Activated CD8-positive, alpha-beta memory T cell treated with anti-CD3 and anti-CD28 coated beads, Interleukin-2, amount 10 ng/mL, durations not matched to agents 7 days and 5 days (primary cell): ENCODE measurements at regions not wholly inside any gene's neighbourhood (a gene's known extent, or its start where the extent isn't known, plus 50 kb on each side); places are given as distances from the start of the nearest gene placed in this dataset.

Experiments used
- ATAC-seq: fragments of 150-1000 bp; cut with Tn5 transposase; one replicate; pipeline ENCODE4 v1.10.0; 2021; ENCODE audit warnings: moderate library complexity
- CTCF ChIA-PET: fragments of 350-600 bp; sonication (Branson Sonifier 250); formaldehyde crosslinking; loops from one replicate; lab custom pipeline; 2021; ENCODE audit warnings: antibody characterized with exemption; lab: Charles Lee
- DNase-seq: peaks from one replicate; pipeline ENCODE4 v3.0.0-alpha.2; 2020
- H3K27ac Mint-ChIP-seq: one replicate; pipeline ENCODE4 v1.8.0; 2021; ENCODE audit warnings: mild to moderate bottlenecking, mixed read lengths
- H3K27me3 Mint-ChIP-seq: one replicate; pipeline ENCODE4 v1.8.0; 2021; ENCODE audit warnings: mixed read lengths
- H3K36me3 Mint-ChIP-seq: one replicate; pipeline ENCODE4 v1.8.0; 2021; ENCODE audit warnings: mild to moderate bottlenecking, mixed read lengths
- H3K4me1 Mint-ChIP-seq: one replicate; pipeline ENCODE4 v1.8.0; 2021; ENCODE audit warnings: mixed read lengths
- H3K4me3 Mint-ChIP-seq: one replicate; pipeline ENCODE4 v1.8.0; 2021; ENCODE audit warnings: mild to moderate bottlenecking, moderate library complexity, mixed read lengths
- H3K9me3 Mint-ChIP-seq: one replicate; pipeline ENCODE4 v1.8.0; 2022; ENCODE audit warnings: low read depth, mixed read lengths

DNA sequence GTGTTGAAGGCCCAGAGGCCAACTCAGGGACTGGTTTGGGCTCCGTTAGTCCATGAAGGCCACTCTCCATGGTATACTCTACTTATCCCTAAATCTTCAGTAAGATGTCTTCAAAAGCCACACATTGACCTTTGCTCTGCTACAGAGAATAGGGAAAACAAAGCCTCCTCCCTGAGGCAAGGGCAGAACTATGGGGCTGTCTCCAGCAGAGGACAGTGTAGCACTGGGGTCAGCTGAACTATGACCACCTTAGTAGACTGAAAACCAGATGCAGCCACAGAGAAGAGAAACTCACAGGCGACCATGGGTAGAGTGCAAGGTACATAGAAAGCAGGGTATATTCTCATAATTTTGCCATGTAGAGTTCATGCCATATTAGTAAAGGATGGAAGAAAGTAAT lies 587.4 kb downstream of the LMO7 start:
- no peak overlapping the region for H3K4me3 Mint-ChIP-seq
- H3K9me3 Mint-ChIP-seq: no peaks in the 10 kb centered on the region
- no peaks in the 10 kb centered on the region for H3K4me1 Mint-ChIP-seq
- no peaks in the 10 kb centered on the region for H3K36me3 Mint-ChIP-seq
- no peak overlapping the region for H3K27ac Mint-ChIP-seq
- no peaks in the 10 kb centered on the region for H3K27me3 Mint-ChIP-seq
- ATAC-seq (no peak), DNase-seq (no peak)
- CTCF ChIA-PET: no interaction called here

DNA sequence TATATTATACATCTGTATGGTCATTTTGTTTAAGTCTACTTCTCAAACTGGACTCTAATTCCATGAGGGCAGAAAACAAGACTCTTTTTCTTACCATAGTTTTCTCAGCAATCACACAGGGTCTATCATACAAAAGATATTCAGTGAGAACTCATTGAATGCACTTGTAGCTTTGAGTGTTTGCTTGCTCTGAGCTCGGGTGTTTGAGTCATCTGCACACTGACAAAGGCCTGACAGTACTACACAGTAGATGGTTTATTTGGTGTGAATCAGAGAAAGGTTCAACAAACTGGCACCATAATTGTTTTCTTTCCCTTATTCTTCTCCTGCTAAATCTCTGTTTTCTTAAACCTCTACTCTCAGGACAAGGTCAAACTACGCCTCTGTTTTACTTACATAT lies 586.4 kb downstream of the LMO7 start:
- Mint-ChIP-seq H3K27me3 (no peaks in the 10 kb centered on the region), H3K9me3 (no peaks in the 10 kb centered on the region), H3K4me1 (no peaks in the 10 kb centered on the region), H3K36me3 (no peaks in the 10 kb centered on the region), H3K27ac (no peak overlapping the region), H3K4me3 (no peak overlapping the region)
- CTCF ChIA-PET: no interaction called here
- DNase-seq (no peak), ATAC-seq (no peak)

DNA sequence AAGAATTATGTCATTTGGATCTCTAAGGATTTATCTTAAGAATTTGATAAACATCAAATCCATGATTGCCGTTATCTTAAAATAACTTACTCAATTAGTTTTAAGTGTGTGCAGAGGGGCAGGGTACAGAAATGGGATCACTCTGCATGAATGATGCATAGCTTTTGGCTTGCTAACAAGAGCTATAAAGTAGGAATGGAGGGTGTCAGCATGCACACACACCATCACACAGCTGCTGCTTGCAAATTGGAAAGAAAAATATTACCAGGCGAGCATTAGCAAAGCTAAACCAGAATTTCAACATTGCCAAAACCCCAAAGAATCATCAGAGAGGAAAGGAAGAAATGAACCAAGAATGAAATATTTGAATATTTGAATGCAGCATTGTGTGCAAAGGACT lies 580.6 kb downstream of the LMO7 start:
- DNase-seq (no peak), ATAC-seq (no peak)
- Mint-ChIP-seq H3K27ac (no peak overlapping the region), H3K4me1 (no peaks in the 10 kb centered on the region), H3K36me3 (no peaks in the 10 kb centered on the region), H3K27me3 (no peaks in the 10 kb centered on the region), H3K9me3 (no peaks in the 10 kb centered on the region), H3K4me3 (no peak overlapping the region)
- CTCF ChIA-PET: no interaction called here

DNA sequence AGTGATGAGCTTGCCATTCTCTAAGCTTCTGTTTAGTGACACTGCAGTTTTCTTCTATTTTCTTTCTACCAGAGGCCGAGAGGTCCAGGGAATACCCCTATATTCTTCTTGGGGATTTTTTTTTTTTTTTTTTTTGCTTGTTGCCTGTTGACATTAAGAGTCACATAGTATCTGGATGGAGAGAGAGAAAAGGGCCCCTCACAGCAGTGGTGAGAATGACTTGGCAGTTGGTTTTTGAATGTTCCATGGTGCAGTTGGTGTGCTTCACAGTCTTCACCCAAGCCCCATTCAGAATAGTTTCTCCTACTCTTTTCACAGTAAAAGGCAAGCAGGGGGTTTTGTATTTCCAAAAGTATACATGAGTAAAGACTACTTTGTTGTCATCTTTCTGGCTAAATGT lies 577.9 kb downstream of the LMO7 start:
- Mint-ChIP-seq H3K27me3 (no peaks in the 10 kb centered on the region), H3K4me3 (no peak overlapping the region), H3K4me1 (no peaks in the 10 kb centered on the region), H3K9me3 (no peaks in the 10 kb centered on the region), H3K27ac (no peak overlapping the region), H3K36me3 (no peaks in the 10 kb centered on the region)
- DNase-seq: no peak
- no peak for ATAC-seq
- CTCF ChIA-PET: no interaction called here

DNA sequence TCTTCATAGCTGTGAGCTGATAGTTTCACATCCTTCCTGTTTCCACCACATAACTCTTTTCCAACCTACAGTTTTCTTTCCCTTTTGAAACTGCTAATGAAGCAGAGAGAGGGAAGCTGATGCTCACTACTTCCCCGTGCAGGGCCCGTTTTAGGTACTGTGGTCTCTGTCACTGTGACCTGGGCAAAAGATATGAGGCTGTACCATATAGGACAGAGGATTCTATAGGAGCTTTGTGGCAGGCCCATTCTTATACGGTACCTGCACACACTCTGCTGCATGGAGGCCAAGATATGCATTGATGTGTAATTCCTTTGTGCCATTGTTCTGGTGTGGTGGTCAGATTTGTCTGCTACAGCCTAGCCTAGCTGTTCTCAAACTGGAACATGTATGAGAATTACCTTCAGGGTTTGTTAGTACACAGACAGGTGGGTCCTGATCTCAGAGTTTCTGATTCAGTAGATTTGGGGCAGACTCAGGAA lies 577.3 kb downstream of the LMO7 start:
- DNase-seq: no peak

DNA sequence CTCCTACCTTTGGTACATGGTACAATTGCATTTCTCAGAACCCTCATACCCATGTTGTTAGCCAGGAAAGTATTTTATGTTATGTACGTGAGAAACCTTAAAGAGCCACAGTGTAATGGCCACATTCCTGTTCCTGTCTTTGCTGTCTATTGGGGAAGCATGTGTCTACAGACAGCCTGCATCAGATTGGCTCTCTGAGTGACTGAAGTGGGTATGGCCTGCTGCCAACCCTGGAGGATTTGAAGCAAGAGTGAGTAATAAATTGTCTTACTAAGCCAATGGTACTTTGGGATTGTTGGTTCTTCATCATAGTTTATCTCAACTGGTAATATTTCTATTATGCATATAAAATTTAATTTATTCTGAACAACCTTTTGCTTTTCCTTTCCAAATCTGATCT lies 574.1 kb downstream of the LMO7 start:
- no peak overlapping the region for H3K4me3 Mint-ChIP-seq
- DNase-seq: no peak
- H3K36me3 Mint-ChIP-seq: no peaks in the 10 kb centered on the region
- H3K27ac Mint-ChIP-seq: no peak overlapping the region
- no peak for ATAC-seq
- H3K9me3 Mint-ChIP-seq: no peaks in the 10 kb centered on the region
- no peaks in the 10 kb centered on the region for H3K4me1 Mint-ChIP-seq
- no peaks in the 10 kb centered on the region for H3K27me3 Mint-ChIP-seq
- CTCF ChIA-PET: no interaction called here

More for the DNA sequence above, 577.3 kb downstream of the LMO7 start:
- CTCF ChIA-PET: no interaction called here
- Mint-ChIP-seq H3K36me3 (no peaks in the 10 kb centered on the region), H3K27ac (no peak overlapping the region), H3K27me3 (no peaks in the 10 kb centered on the region), H3K9me3 (no peaks in the 10 kb centered on the region), H3K4me3 (no peak overlapping the region), H3K4me1 (no peaks in the 10 kb centered on the region)
- no peak for ATAC-seq

DNA sequence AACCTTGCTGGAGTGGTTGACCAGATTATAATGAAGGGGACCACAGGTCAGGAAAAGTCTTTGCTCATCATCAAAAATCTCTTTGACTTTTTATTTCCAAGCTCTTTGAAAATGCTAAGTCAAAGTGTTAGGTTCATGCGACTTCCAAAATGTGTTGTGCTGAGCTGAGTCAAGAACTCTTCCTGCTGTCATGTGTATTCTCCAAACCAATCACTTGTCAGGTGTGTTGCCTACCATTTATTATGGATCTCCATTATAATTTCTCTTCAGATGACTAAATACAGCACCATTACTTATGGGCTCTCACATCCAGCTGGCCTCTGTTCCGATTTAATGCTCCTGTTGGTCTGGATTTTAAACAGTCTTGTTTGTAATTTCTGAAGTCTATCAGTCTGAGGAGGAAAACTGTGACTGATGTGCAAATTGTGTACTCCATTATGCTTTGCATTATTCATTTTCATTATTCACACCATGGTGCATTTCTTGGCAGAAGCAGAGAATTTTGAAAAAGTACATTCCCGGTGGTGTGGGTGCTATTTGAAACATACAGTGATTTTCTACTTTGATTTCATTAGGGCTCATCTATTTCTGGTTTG lies 562.5 kb downstream of the LMO7 start:
- CTCF ChIA-PET: no interaction called here
- H3K4me1 Mint-ChIP-seq: no peaks in the 10 kb centered on the region
- ATAC-seq (no peak), DNase-seq (no peak)
- H3K27ac Mint-ChIP-seq: no peak overlapping the region
- H3K27me3 Mint-ChIP-seq: no peaks in the 10 kb centered on the region
- H3K9me3 Mint-ChIP-seq: no peaks in the 10 kb centered on the region
- no peaks in the 10 kb centered on the region for H3K36me3 Mint-ChIP-seq
- H3K4me3 Mint-ChIP-seq: no peak overlapping the region

DNA sequence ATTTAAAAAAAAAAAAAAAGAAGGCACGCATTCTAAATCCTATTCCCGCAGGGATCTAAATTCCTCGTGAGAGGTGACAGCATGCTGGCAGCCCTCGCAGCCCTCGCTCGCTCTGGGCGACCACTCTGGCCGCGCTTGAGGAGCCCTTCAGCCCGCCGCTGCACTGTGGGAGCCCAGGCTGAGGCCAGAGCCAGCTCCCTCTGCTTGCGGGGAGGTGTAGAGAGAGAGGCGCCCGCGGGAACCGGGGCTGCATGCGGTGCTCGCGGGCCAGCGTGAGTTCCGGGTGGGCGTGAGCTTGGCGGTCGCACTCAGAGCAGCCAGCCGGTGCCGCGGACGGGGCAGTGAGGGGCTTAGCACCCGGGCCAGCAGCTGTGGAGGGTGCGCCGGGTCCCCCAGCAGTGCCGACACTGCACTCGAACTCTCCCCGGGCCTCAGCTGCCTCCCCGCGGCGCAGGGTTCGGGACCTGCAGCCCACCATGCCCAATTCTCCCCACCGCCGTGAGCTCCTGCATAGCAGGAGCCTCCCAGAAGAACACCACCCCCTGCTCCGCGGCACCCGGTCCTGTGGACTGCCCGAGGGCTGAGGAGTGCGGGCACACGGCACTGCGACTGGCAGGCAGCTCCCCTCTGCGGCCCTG lies 553.9 kb downstream of the LMO7 start:
- Mint-ChIP-seq H3K9me3 (no peaks in the 10 kb centered on the region), H3K4me1 (no peaks in the 10 kb centered on the region), H3K4me3 (no peak overlapping the region), H3K36me3 (no peaks in the 10 kb centered on the region), H3K27me3 (no peaks in the 10 kb centered on the region), H3K27ac (no peak overlapping the region)
- CTCF ChIA-PET: no interaction called here
- no peak for ATAC-seq
- DNase-seq: no peak

GRCh38 chr13:76175961-76176725 lies 540.0 kb downstream of the LMO7 start:
- Mint-ChIP-seq H3K36me3 (no peaks in the 10 kb centered on the region), H3K9me3 (no peaks in the 10 kb centered on the region), H3K4me3 (no peak overlapping the region), H3K27ac (no peak overlapping the region), H3K4me1 (no peaks in the 10 kb centered on the region), H3K27me3 (no peaks in the 10 kb centered on the region)
- ATAC-seq: no peak
- DNase-seq: no peak
- CTCF ChIA-PET: no interaction called here

- no peaks in the 10 kb centered on the region for H3K27me3 Mint-ChIP-seq
- no peak overlapping the region for H3K27ac Mint-ChIP-seq
- no peaks in the 10 kb centered on the region for H3K36me3 Mint-ChIP-seq
- no peak overlapping the region for H3K4me3 Mint-ChIP-seq
- DNase-seq (no peak), ATAC-seq (no peak)
- H3K9me3 Mint-ChIP-seq: no peaks in the 10 kb centered on the region
- CTCF ChIA-PET: interaction anchor here (0.6 kb wide), 1 partner anchor 29 kb away, joined by 3 read pairs; no protein-coding TSS in a partner anchor
- H3K4me1 Mint-ChIP-seq: no peaks in the 10 kb centered on the region
Observed at GRCh38 chr13:76168661-76169060, 532.5 kb downstream of the LMO7 start.

GRCh38 chr13:76164290-76164689 lies 528.2 kb downstream of the LMO7 start:
- no peaks in the 10 kb centered on the region for H3K4me1 Mint-ChIP-seq
- no peak for ATAC-seq
- H3K27me3 Mint-ChIP-seq: no peaks in the 10 kb centered on the region
- no peak overlapping the region for H3K4me3 Mint-ChIP-seq
- CTCF ChIA-PET: no interaction called here
- no peaks in the 10 kb centered on the region for H3K9me3 Mint-ChIP-seq
- no peak overlapping the region for H3K27ac Mint-ChIP-seq
- no peaks in the 10 kb centered on the region for H3K36me3 Mint-ChIP-seq
- DNase-seq: no peak

DNA sequence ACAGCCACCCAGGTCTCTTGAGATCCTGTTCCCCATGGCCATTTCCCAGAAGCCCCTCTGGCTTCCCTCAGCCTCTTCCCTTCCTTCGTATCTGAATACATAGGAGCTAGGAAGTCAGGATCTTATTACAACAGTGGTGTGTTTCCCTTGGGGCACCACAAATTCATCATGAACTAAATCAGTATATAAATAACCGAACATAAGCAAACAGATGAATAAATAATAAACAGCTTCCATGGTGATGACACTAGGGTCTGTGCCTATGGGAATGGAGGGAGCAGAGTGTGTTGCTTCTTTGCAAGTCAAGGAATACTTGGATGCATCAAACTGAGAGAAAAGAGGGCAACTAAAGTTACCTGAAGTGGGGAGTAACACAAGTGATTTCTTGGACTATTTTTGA lies 527.6 kb downstream of the LMO7 start:
- Mint-ChIP-seq H3K4me1 (no peaks in the 10 kb centered on the region), H3K27me3 (no peaks in the 10 kb centered on the region), H3K27ac (no peak overlapping the region), H3K9me3 (no peaks in the 10 kb centered on the region), H3K36me3 (no peaks in the 10 kb centered on the region), H3K4me3 (no peak overlapping the region)
- DNase-seq: no peak
- no peak for ATAC-seq
- CTCF ChIA-PET: no interaction called here

GRCh38 chr13:76160961-76161925 lies 525.1 kb downstream of the LMO7 start:
- no peaks in the 10 kb centered on the region for H3K27me3 Mint-ChIP-seq
- no peak for ATAC-seq
- no peak for DNase-seq
- no peak overlapping the region for H3K4me3 Mint-ChIP-seq
- no peaks in the 10 kb centered on the region for H3K36me3 Mint-ChIP-seq
- no peaks in the 10 kb centered on the region for H3K9me3 Mint-ChIP-seq
- no peaks in the 10 kb centered on the region for H3K4me1 Mint-ChIP-seq
- H3K27ac Mint-ChIP-seq: no peak overlapping the region
- CTCF ChIA-PET: no interaction called here
